MCF 10A (cell line): ENCODE measurements at regions not wholly inside any gene's neighbourhood (a gene's known extent, or its start where the extent isn't known, plus 50 kb on each side); places are given as distances from the start of the nearest gene placed in this dataset.

ENCODE experiments used
- BruUV-seq: library from RNA; stranded (reverse); fragments of 400-500 nt; replicated peaks from 2 replicates; lab custom pipeline; 2021; lab: Mats Ljungman, UMichigan
- CTCF ChIA-PET: fragments of 300-600 bp; sonication (Branson Sonifier 250); formaldehyde crosslinking; extraction: SDS; loops from one replicate; lab custom pipeline; 2021; ENCODE audit warnings: antibody characterized with exemption, inconsistent platforms; lab: Yijun Ruan, JAX
- POLR2A ChIA-PET: fragments of 300-600, 350-650 bp; sonication (Branson Sonifier 250); formaldehyde crosslinking; extraction: SDS; loops from one replicate; lab custom pipeline; 2020; ENCODE audit warnings: antibody characterized with exemption, inconsistent platforms; lab: Yijun Ruan, JAX
- DNase-seq: peaks from one replicate; pipeline ENCODE4 v3.0.0-alpha.2; 2018; ENCODE audit not compliant: unreplicated experiment
- H3K27ac Mint-ChIP-seq: one replicate; pipeline ENCODE4 v1.8.0; 2022; ENCODE audit warnings: mild to moderate bottlenecking, low read depth, mixed read lengths; ENCODE audit not compliant: unreplicated experiment
- H3K27me3 Mint-ChIP-seq: one replicate; pipeline ENCODE4 v1.8.0; 2022; ENCODE audit warnings: mixed read lengths; ENCODE audit not compliant: insufficient read depth, unreplicated experiment
- H3K36me3 Mint-ChIP-seq: one replicate; pipeline ENCODE4 v1.8.0; 2022; ENCODE audit warnings: mild to moderate bottlenecking, moderate library complexity, mixed read lengths; ENCODE audit not compliant: insufficient read depth, unreplicated experiment
- H3K4me1 Mint-ChIP-seq: one replicate; pipeline ENCODE4 v1.8.0; 2022; ENCODE audit warnings: mixed read lengths; ENCODE audit not compliant: insufficient read depth, unreplicated experiment
- H3K4me3 Mint-ChIP-seq: one replicate; pipeline ENCODE4 v1.8.0; 2022; ENCODE audit warnings: mild to moderate bottlenecking, moderate library complexity, mixed read lengths; ENCODE audit not compliant: unreplicated experiment
- H3K9me3 Mint-ChIP-seq: one replicate; pipeline ENCODE4 v1.8.0; 2022; ENCODE audit warnings: mixed read lengths; ENCODE audit not compliant: unreplicated experiment
- CTCF ChIP-seq: fragments of 200-600 bp; IDR thresholded peaks from one replicate; pipeline ENCODE4 v1.8.0; 2022; ENCODE audit warnings: antibody characterized with exemption, mild to moderate bottlenecking; ENCODE audit not compliant: unreplicated experiment
- intact Hi-C: fragments of 100-400 bp; cut with micrococcal nuclease; formaldehyde crosslinking; loops from 2 replicates; pipeline ENCODE4 v1.14.1; 2022

- BruUV-seq = no TSS peak
- no peaks in the 10 kb centered on the region for H3K36me3 Mint-ChIP-seq
- no peak for DNase-seq
- no peaks in the 10 kb centered on the region for H3K4me1 Mint-ChIP-seq
- intact Hi-C loops = no loop called here
- ChIA-PET CTCF (no interaction called here), POLR2A (no interaction called here)
- H3K9me3 Mint-ChIP-seq = peaks cover 4% of the 10 kb centered on the region
- H3K27me3 Mint-ChIP-seq = no peaks in the 10 kb centered on the region
- H3K4me3 Mint-ChIP-seq = no peak overlapping the region
- no peak for TF ChIP-seq CTCF
- H3K27ac Mint-ChIP-seq = no peak overlapping the region
Observed at GRCh38 chr17:56665864-56666263, 72.4 kb downstream of the NOG start.

- no peak overlapping the region for H3K4me3 Mint-ChIP-seq
- POLR2A ChIA-PET = interaction anchor here (0.6 to 0.7 kb wide), 3 partner anchors 9 to 501 kb away, joined by 3 read pairs; no protein-coding TSS in a partner anchor
- DNase-seq = no peak
- intact Hi-C loops = no loop called here
- no peak overlapping the region for H3K27ac Mint-ChIP-seq
- no peaks in the 10 kb centered on the region for H3K36me3 Mint-ChIP-seq
- H3K4me1 Mint-ChIP-seq = no peaks in the 10 kb centered on the region
- BruUV-seq = no TSS peak
- no peak for TF ChIP-seq CTCF
- CTCF ChIA-PET = interaction anchor here (0.7 to 1.1 kb wide), 2 partner anchors 48 to 112 kb away, joined by 3 to 5 read pairs; no protein-coding TSS in a partner anchor
- no peaks in the 10 kb centered on the region for H3K27me3 Mint-ChIP-seq
- peaks cover 19% of the 10 kb centered on the region for H3K9me3 Mint-ChIP-seq
Observed at GRCh38 chr17:56667925-56668458, 74.5 kb downstream of the NOG start.

- ChIA-PET CTCF (no interaction called here), POLR2A (interaction anchor here (0.6 kb wide), 1 partner anchor 24 kb away, joined by 3 read pairs; no protein-coding TSS in a partner anchor)
- intact Hi-C loops = no loop called here
- Mint-ChIP-seq H3K27ac (no peak overlapping the region), H3K4me3 (no peak overlapping the region), H3K36me3 (no peaks in the 10 kb centered on the region), H3K9me3 (peaks cover 19% of the 10 kb centered on the region), H3K4me1 (peaks cover 7% of the 10 kb centered on the region), H3K27me3 (no peaks in the 10 kb centered on the region)
- no TSS peak for BruUV-seq
- TF ChIP-seq CTCF = no peak
- no peak for DNase-seq
Observed at GRCh38 chr17:56672195-56672594, 78.7 kb downstream of the NOG start.

GRCh38 chr17:56674401-56674925 lies 81.0 kb downstream of the NOG start:
- BruUV-seq = no TSS peak
- no peak for TF ChIP-seq CTCF
- H3K36me3 Mint-ChIP-seq = no peaks in the 10 kb centered on the region
- no peaks in the 10 kb centered on the region for H3K27me3 Mint-ChIP-seq
- CTCF ChIA-PET = interaction anchor here (1.3 to 1.6 kb wide), 3 partner anchors 12 to 117 kb away, joined by 3 to 6 read pairs (median 4); no protein-coding TSS in a partner anchor
- intact Hi-C loops = no loop called here
- no peak overlapping the region for H3K27ac Mint-ChIP-seq
- peaks cover 8% of the 10 kb centered on the region for H3K4me1 Mint-ChIP-seq
- no peak overlapping the region for H3K4me3 Mint-ChIP-seq
- POLR2A ChIA-PET = no interaction called here
- DNase-seq = no peak
- peaks cover 19% of the 10 kb centered on the region for H3K9me3 Mint-ChIP-seq
